IPS DF 19.7 (cell line): ENCODE measurements at regions not wholly inside any gene's neighbourhood (a gene's known extent, or its start where the extent isn't known, plus 50 kb on each side); places are given as distances from the start of the nearest gene placed in this dataset.
"Not testable (repeated sequence)": the region's sequence is repeated elsewhere in the genome, so short reads cannot be mapped to it uniquely, and the experiment has no call there.

Experiments
- DNase-seq: peaks from one replicate; pipeline ENCODE4 v3.0.0-alpha.2; 2013; ENCODE audit warnings: low read depth, low spot score

GRCh38 chr1:219045246-219045645 is 128.4 kb upstream of the LYPLAL1 start:
- DNase-seq: no peak

GRCh38 chr1:219049501-219049900 is 124.2 kb upstream of the LYPLAL1 start:
- DNase-seq: no peak

GRCh38 chr1:219050086-219050821 is 123.4 kb upstream of the LYPLAL1 start:
- DNase-seq: no peak

GRCh38 chr1:219050822-219051125 is 122.9 kb upstream of the LYPLAL1 start:
- no peak for DNase-seq

DNA sequence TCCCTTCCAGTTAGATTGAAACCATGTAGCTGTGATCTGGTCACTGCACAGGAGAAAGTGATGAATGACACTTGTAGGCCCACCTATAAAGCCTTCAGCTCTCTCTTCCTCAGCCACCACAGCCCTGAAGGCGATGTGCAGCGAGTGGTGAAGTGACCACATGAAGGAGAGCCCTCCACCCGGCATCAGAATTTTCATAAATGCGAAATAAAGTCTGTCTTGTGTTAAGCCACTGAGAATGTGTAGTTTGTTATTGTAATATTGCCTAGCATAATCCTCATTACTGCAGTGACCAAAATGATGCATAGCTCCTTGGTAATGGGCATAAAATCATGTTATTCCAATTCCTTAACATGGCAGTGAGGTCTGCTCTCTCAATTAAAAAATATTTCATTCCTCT is 122.1 kb upstream of the LYPLAL1 start:
- DNase-seq: no peak

GRCh38 chr1:219058891-219059820 is 114.5 kb upstream of the LYPLAL1 start:
- DNase-seq: no peak

DNA sequence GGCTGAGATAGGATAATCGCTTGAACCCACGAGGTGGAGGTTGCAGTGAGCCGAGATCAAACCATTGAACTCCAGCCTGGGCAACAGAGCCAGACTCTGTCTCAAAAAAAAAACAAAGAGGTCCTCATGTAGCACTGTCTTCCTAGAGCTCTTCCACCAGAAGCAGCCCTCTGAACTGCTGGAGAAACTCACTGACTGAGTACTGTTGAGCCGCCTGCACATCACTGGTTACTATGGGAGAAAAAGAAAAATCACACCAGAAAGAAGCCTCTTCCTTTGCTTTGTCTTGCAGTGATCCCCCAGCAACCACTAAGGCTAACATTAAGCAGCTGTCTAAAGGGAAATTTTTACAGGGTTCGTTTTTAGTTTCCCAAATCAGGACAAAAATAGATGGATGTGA is 112.9 kb upstream of the LYPLAL1 start:
- DNase-seq: no peak

DNA sequence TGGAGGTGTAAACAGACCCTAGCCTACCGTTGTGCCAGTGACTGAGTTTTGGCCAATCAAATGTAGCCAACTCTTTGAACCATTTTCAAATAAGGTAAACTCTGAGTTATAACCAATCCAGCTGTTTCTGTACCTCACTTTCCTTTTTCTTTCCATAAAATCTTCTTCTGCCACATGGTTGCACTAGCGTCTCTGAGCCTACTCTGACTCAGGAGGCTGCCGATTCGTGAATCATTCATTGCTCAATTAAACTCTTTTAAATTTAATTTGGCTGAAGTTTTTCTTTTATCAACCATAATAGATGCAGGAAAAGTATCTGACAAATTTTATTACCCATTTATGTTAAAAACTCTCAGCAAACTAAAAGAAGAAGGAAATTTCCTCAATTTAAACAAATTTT is 111.5 kb upstream of the LYPLAL1 start:
- no peak for DNase-seq

DNA sequence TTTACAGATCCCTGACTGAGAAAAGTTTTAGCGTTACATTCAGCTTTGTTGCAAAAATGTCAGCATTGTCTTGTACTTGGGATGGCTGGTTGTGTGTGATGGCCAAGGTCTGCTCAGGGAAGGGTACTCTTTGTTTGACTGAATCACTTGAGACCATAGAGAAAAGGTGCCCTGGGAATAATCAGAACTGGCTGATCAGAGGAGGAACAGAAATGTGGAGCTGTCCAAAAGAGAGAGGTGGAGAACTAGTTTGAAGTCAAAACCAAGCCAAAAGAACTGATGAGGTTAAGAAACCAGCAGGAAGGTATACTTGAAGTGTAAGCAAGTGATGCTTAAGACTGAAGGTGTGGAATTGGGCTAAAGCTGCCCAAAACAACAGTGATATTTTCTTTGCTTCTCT is 107.6 kb upstream of the LYPLAL1 start:
- DNase-seq: no peak

DNA sequence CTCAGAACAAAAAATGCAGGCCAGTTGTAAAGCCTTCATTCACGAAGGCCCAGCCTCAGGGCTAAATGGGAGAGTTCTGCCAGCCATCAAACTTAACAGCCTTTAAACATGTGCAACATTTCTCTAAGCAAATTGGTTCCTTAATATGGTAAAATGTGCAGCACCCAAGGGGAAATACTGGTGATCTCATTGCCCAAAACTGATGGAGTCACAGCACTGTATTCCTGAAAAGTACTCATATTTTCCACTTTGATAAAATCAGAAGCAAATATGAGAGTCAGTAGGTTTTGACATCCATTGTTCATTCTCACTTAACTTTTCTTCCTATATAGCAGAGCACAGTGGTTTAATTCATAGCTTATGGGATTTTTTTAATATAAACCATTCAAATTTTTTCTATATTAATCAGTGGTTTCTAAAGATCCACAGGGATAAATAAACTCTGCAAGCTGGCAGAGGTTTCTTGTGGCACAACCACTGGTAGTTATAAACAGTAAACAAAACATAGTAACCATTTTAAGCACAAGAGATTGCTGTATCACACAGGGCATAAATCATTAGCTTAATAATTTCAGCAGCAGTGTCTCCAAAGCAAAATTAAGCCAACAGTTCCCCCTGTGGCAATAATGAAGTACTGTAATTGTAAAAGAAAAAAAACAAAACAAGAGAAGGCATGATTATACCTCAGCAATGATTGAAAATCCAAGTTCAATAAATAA is 106.9 kb upstream of the LYPLAL1 start:
- no peak for DNase-seq

DNA sequence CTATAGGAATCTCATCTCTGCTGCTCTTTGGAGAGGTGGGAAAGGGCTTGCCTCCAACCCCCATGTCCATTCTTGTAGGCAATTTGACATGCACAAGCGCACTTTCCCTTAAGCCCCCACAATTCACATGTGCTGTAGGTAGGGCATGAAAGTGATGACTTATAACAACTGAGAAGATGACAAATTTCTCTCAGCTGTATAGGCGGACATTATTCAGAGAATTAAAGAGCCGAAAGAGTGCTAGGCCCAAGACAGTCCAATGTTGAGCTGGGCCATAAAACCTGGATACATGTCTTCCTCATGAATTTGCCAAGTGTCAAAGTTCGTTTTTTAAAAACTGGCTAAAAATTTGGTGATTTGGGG is 106.3 kb upstream of the LYPLAL1 start:
- no peak for DNase-seq

- DNase-seq: not testable (repeated sequence)
These were observed 103.3 kb upstream of the LYPLAL1 start for GRCh38 chr1:219070395-219070794.

GRCh38 chr1:219071209-219071608 is 102.5 kb upstream of the LYPLAL1 start:
- no peak for DNase-seq

GRCh38 chr1:219072329-219072728 is 101.3 kb upstream of the LYPLAL1 start:
- no peak for DNase-seq

DNA sequence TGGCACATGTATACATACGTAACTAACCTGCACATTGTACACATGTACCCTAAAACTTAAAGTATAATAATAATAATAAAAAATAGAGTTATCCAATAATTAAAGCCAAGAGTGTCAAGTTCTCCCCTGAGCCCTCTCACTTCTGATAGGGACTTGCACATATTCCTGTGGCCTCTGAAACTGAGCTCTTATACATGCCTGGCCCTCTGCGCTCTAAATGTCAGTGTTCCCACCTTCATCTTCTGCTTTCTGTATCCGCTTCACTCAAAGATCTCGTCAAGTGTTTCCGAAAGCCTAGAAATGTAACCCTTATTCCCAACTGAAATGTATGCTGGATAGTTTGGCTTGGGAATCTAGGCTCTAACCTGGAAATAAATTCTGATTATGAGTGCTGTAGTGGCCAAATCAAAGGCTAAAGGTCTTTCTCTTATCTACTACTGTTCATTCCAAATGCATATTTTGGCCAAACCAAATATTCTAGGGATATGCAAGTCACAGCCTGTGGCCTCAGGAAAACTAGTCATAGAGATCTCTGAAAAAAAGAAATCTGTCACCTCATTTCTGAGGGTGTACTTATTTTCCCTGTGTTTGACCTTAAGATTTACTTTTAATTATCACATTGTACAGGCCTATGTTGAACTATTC is 99.5 kb upstream of the LYPLAL1 start:
- DNase-seq: no peak

- no peak for DNase-seq
These were observed 98.4 kb upstream of the LYPLAL1 start for GRCh38 chr1:219075121-219075879.

DNA sequence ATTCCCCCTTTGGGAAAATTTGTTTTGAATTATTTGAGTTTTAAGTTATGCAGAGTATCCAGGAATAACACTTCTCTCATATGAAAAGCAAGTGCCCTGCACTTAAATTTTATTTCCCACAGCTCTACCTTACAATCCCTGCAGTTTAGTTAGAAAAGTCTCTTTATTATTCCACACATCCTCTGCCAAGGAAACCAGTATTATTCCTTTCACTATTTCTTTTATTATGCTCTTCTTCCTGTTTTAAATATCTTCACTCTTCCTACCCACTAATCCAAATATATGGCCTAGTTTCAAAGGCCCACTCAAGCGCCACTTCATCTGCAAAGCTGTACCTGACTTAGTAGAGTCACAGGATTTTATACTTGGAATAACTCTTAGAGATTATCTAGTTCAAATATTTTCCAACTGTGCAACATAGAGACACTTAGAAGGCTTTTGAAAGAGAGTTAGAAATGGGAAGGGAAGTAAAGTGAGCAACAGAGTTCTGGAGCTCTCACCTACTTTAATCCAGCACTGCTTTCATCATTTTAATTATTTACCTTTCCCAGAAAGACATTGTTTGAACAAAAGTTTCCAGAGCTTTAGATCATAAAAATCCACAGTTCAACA is 97.2 kb upstream of the LYPLAL1 start:
- no peak for DNase-seq

- DNase-seq: not testable (repeated sequence)
These were observed 95.9 kb upstream of the LYPLAL1 start for GRCh38 chr1:219077767-219078166.

- no peak for DNase-seq
These were observed 91.4 kb upstream of the LYPLAL1 start for GRCh38 chr1:219081943-219082925.

DNA sequence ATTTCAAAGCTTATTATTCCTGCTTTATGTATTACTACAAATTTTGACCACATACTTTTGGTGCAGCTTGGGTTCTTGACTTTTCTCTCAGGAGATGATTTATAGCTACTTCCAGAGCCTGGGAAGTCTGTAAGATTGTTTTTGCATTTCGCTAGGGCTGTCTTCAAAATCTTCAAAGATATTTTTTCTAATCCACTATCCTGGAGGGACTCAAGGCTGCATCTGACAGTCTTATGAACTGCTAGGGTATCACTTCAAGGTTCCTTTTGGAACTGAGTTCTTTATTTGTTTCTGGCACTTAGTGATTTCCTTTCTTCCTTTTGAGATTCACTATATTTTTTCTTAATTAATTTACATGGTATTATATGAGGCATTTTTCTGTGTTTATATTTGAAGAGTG is 90.0 kb upstream of the LYPLAL1 start:
- no peak for DNase-seq
